ENCODE measurements at regions not wholly inside any gene's neighbourhood (a gene's known extent, or its start where the extent isn't known, plus 50 kb on each side); places are given as distances from the start of the nearest gene placed in this dataset.

DNA sequence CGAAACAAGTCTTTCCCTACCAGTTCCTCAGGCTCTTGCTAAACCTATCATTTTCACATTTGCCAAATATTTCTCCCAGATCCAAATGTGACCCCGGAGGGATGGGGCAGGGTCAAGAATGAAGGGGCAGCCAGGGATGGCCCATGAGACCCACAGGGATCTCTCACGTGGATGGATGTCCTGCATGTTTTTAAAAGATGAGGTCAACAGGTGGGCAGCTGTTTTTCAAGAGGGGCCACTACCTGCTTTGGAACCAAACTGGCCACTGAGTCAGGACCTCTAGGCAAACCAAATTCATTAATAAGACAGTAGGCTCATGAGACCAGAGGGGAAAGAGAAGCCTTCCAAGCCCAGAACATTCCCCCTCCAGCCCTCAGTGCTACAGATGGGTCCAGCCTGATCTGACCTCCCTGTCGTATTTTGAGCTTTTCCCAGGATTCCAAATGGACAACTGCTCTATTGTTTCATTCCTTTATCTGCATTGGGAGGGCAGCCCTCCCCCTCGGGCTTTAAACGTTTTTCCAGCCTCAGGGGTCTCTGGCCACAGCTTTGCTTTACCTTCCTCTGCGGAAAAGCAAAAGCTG, 252.5 kb upstream of the IRF2BP2 start:
- Histone ChIP-seq H3K27me3 (ENCODE audit: insufficient read depth, low read depth, low read length) (no peaks in the 10 kb centered on the region), H3K9me3 (ENCODE audit: low read length) (no peaks in the 10 kb centered on the region), H3K27ac (ENCODE audit: low read length) (no peak overlapping the region), H3K4me2 (ENCODE audit: low read length) (no peak overlapping the region), H3K36me3 (ENCODE audit: insufficient read depth, low read length) (no peaks in the 10 kb centered on the region), H3F3A (ENCODE audit: insufficient read depth, low read length, poor library complexity, severe bottlenecking) (no peaks in the 10 kb centered on the region), H3K4me3 (ENCODE audit: low read length) (no peak overlapping the region), H4K20me1 (ENCODE audit: insufficient read depth) (no peaks in the 10 kb centered on the region), H3K79me2 (replicated peaks; ENCODE audit: insufficient read depth, low read length) (no peaks in the 10 kb centered on the region), H2AFZ (ENCODE audit: low read depth, low read length) (no peak overlapping the region), H3K9me2 (ENCODE audit: insufficient read depth, low read length) (no peaks in the 10 kb centered on the region), H3K9ac (ENCODE audit: low read length) (no peak overlapping the region)
- TF ChIP-seq, protein P1, sequence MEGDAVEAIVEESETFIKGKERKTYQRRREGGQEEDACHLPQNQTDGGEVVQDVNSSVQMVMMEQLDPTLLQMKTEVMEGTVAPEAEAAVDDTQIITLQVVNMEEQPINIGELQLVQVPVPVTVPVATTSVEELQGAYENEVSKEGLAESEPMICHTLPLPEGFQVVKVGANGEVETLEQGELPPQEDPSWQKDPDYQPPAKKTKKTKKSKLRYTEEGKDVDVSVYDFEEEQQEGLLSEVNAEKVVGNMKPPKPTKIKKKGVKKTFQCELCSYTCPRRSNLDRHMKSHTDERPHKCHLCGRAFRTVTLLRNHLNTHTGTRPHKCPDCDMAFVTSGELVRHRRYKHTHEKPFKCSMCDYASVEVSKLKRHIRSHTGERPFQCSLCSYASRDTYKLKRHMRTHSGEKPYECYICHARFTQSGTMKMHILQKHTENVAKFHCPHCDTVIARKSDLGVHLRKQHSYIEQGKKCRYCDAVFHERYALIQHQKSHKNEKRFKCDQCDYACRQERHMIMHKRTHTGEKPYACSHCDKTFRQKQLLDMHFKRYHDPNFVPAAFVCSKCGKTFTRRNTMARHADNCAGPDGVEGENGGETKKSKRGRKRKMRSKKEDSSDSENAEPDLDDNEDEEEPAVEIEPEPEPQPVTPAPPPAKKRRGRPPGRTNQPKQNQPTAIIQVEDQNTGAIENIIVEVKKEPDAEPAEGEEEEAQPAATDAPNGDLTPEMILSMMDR (IDR thresholded peaks at IDR 0.05; ENCODE audit: poor library complexity, severe bottlenecking) = no peak
- no peak for TF ChIP-seq EP300 (conservative IDR thresholded peaks at IDR 0.05; ENCODE audit: poor library complexity, severe bottlenecking)
- no peak for TF ChIP-seq MXI1 (conservative IDR thresholded peaks at IDR 0.05; ENCODE audit: poor library complexity, severe bottlenecking)
- TF ChIP-seq SMC3 (conservative IDR thresholded peaks at IDR 0.05; ENCODE audit: poor library complexity) = no peak
- TF ChIP-seq, protein P2, sequence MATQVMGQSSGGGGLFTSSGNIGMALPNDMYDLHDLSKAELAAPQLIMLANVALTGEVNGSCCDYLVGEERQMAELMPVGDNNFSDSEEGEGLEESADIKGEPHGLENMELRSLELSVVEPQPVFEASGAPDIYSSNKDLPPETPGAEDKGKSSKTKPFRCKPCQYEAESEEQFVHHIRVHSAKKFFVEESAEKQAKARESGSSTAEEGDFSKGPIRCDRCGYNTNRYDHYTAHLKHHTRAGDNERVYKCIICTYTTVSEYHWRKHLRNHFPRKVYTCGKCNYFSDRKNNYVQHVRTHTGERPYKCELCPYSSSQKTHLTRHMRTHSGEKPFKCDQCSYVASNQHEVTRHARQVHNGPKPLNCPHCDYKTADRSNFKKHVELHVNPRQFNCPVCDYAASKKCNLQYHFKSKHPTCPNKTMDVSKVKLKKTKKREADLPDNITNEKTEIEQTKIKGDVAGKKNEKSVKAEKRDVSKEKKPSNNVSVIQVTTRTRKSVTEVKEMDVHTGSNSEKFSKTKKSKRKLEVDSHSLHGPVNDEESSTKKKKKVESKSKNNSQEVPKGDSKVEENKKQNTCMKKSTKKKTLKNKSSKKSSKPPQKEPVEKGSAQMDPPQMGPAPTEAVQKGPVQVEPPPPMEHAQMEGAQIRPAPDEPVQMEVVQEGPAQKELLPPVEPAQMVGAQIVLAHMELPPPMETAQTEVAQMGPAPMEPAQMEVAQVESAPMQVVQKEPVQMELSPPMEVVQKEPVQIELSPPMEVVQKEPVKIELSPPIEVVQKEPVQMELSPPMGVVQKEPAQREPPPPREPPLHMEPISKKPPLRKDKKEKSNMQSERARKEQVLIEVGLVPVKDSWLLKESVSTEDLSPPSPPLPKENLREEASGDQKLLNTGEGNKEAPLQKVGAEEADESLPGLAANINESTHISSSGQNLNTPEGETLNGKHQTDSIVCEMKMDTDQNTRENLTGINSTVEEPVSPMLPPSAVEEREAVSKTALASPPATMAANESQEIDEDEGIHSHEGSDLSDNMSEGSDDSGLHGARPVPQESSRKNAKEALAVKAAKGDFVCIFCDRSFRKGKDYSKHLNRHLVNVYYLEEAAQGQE (IDR thresholded peaks at IDR 0.05; ENCODE audit: borderline replicate concordance) = no peak
- TF ChIP-seq POLR2AphosphoS5 (IDR thresholded peaks at IDR 0.05) = no peak
- no peak for TF ChIP-seq TAF1 (IDR thresholded peaks at IDR 0.05; ENCODE audit: low read depth)
- TF ChIP-seq EZH2 (IDR thresholded peaks at IDR 0.05; ENCODE audit: borderline replicate concordance, insufficient read depth, low read length, poor library complexity, severe bottlenecking) = no peak
- no peak for TF ChIP-seq RAD21 (conservative IDR thresholded peaks at IDR 0.05)

DNA sequence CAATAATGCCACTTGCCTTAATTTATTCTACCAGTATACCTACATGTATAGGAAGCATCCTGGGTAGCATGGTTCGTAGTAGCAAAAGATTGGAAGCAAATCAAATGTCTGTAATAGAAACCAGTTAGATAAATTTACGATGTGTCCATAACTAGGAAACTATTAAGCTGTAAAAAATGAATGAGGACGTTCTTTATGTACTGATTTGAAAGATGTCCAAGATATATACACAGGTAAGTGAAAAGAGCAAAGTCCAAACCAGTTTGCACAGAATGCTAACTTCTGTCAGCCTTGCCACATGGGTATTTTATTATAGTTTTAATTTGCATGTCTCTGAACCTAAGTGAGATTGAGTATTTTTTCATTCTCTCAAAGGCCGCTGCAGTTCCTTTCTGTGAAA, 251.8 kb upstream of the IRF2BP2 start:
- Histone ChIP-seq H3K4me3 (ENCODE audit: low read length) (no peak overlapping the region), H3K4me2 (ENCODE audit: low read length) (no peak overlapping the region), H3K79me2 (replicated peaks; ENCODE audit: insufficient read depth, low read length) (no peaks in the 10 kb centered on the region), H3K9ac (ENCODE audit: low read length) (no peak overlapping the region), H3K36me3 (ENCODE audit: insufficient read depth, low read length) (no peaks in the 10 kb centered on the region), H3K27me3 (ENCODE audit: insufficient read depth, low read depth, low read length) (no peaks in the 10 kb centered on the region), H3F3A (ENCODE audit: insufficient read depth, low read length, poor library complexity, severe bottlenecking) (no peaks in the 10 kb centered on the region), H3K9me3 (ENCODE audit: low read length) (no peaks in the 10 kb centered on the region), H3K27ac (ENCODE audit: low read length) (no peak overlapping the region), H3K9me2 (ENCODE audit: insufficient read depth, low read length) (no peaks in the 10 kb centered on the region), H2AFZ (ENCODE audit: low read depth, low read length) (no peak overlapping the region), H4K20me1 (ENCODE audit: insufficient read depth) (no peaks in the 10 kb centered on the region)
- TF ChIP-seq MXI1 (conservative IDR thresholded peaks at IDR 0.05; ENCODE audit: poor library complexity, severe bottlenecking) (no peak), TAF1 (IDR thresholded peaks at IDR 0.05; ENCODE audit: low read depth) (no peak), EP300 (conservative IDR thresholded peaks at IDR 0.05; ENCODE audit: poor library complexity, severe bottlenecking) (no peak), SMC3 (conservative IDR thresholded peaks at IDR 0.05; ENCODE audit: poor library complexity) (no peak), EZH2 (IDR thresholded peaks at IDR 0.05; ENCODE audit: borderline replicate concordance, insufficient read depth, low read length, poor library complexity, severe bottlenecking) (no peak), POLR2AphosphoS5 (IDR thresholded peaks at IDR 0.05) (no peak), RAD21 (conservative IDR thresholded peaks at IDR 0.05) (no peak)
- TF ChIP-seq, protein P1 (IDR thresholded peaks at IDR 0.05; ENCODE audit: poor library complexity, severe bottlenecking) = no peak
- TF ChIP-seq, protein P2 (IDR thresholded peaks at IDR 0.05; ENCODE audit: borderline replicate concordance) = no peak

Data from neural cell (in vitro differentiated cells).